ENCODE measurements at regions not wholly inside any gene's neighbourhood (a gene's known extent, or its start where the extent isn't known, plus 50 kb on each side); places are given as distances from the start of the nearest gene placed in this dataset.

DNA sequence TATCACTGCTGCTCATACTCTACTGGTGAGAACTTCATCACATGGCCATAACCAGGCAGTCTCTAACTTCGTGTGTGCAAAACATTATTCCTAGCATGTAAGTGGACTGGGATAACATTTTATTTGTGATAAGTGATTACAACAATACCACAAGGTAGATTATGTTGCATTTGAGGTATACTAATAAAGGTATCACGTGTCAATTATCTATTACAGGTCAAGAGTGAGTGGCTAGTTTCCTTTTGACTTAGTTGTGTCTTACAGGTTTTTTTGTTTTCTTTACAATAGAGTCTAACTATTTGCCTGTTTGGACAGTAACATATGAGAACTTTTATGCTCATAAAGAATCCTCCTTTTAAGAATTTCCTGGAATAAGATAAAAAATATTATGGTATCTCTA, 67.2 kb upstream of the DSC1 start:
- TF ChIP-seq, protein P1, sequence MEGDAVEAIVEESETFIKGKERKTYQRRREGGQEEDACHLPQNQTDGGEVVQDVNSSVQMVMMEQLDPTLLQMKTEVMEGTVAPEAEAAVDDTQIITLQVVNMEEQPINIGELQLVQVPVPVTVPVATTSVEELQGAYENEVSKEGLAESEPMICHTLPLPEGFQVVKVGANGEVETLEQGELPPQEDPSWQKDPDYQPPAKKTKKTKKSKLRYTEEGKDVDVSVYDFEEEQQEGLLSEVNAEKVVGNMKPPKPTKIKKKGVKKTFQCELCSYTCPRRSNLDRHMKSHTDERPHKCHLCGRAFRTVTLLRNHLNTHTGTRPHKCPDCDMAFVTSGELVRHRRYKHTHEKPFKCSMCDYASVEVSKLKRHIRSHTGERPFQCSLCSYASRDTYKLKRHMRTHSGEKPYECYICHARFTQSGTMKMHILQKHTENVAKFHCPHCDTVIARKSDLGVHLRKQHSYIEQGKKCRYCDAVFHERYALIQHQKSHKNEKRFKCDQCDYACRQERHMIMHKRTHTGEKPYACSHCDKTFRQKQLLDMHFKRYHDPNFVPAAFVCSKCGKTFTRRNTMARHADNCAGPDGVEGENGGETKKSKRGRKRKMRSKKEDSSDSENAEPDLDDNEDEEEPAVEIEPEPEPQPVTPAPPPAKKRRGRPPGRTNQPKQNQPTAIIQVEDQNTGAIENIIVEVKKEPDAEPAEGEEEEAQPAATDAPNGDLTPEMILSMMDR (IDR thresholded peaks at IDR 0.05), result no peak
- TF ChIP-seq POLR2A (IDR thresholded peaks at IDR 0.05) (no peak), EP300 (IDR thresholded peaks at IDR 0.05) (no peak)

Data from tibial nerve (tissue), 4 donors.